K562 (cell line): ENCODE measurements at regions not wholly inside any gene's neighbourhood (a gene's known extent, or its start where the extent isn't known, plus 50 kb on each side); places are given as distances from the start of the nearest gene placed in this dataset.

ENCODE experiments used
- ATAC-seq: fragments of 200-7000 bp; cut with Tn5 transposase; 3 replicates; pipeline ENCODE4 v1.9.1; 2020; ENCODE audit warnings: moderate library complexity
- BruUV-seq: library from RNA; stranded (reverse); fragments of 400-500 nt; replicated peaks from 2 replicates; lab custom pipeline; 2021; lab: Mats Ljungman, UMichigan
- CTCF ChIA-PET: fragments of 300-600 bp; formaldehyde crosslinking; extraction: SDS; loops from one replicate; lab custom pipeline; 2021; ENCODE audit warnings: low intra/inter-chr PET ratio; lab: Yijun Ruan, JAX
- POLR2A ChIA-PET: fragments of 300-600, 350-650 bp; sonication (Branson Sonifier 250); formaldehyde crosslinking; extraction: SDS; loops from one replicate; lab custom pipeline; 2021; ENCODE audit warnings: antibody characterized with exemption, inconsistent platforms; lab: Yijun Ruan, JAX
- DNase-seq, 4 experiments: peaks; one replicate each; pipeline versions ENCODE4 v3.0.0 to v3.0.0-alpha.2; 2011 to 2018; ENCODE audit warnings: low spot score in 3 of 4, mixed read lengths in 3 of 4; ENCODE audit errors: extremely low read depth in 1 of 4
- FAIRE-seq: peaks from 2 replicates; lab custom pipeline; 2011; peaks lifted over from hg19 to GRCh38; lab: Jason Lieb, UNC
- H2AFZ ChIP-seq: 2 replicates; pipeline ENCODE4 v1.6.0; 2011; ENCODE audit warnings: low read depth, low read length, control low read depth, inconsistent platforms
- H3K27ac ChIP-seq: fragments of 200-600 bp; 3 replicates; pipeline ENCODE4 v1.8.0; 2011; ENCODE audit warnings: low read depth, mild to moderate bottlenecking, control low read depth, inconsistent platforms, low read length, moderate library complexity, mixed read lengths; ENCODE audit errors: extremely low read depth
- H3K27me3 ChIP-seq, 2 experiments: fragments of 300-600 bp in 1 of 2; 2 replicates in 1 of 2; 3 replicates in 1 of 2; pipeline versions ENCODE4 v1.6.0 to v1.8.0; 2011; ENCODE audit warnings: inconsistent platforms in 2 of 2, low read length in 2 of 2, mild to moderate bottlenecking in 1 of 2, mixed read lengths in 1 of 2, moderate library complexity in 1 of 2; ENCODE audit not compliant: control insufficient read depth in 2 of 2, insufficient read depth in 2 of 2
- H3K36me3 ChIP-seq: fragments of 300-600 bp; 3 replicates; pipeline ENCODE4 v1.8.0; 2011; ENCODE audit warnings: mild to moderate bottlenecking, low read length, inconsistent platforms; ENCODE audit not compliant: control insufficient read depth, insufficient read depth
- H3K4me1 ChIP-seq, 2 experiments: fragments of 200-600 bp in 1 of 2; replicated peaks in 1 of 2; 2 replicates in 1 of 2; 3 replicates in 1 of 2; pipeline versions ENCODE4 v1.5.1 to v1.8.0; 2011; ENCODE audit warnings: inconsistent platforms in 2 of 2, low read length in 2 of 2, mild to moderate bottlenecking in 1 of 2, mixed read lengths in 1 of 2, moderate library complexity in 1 of 2; ENCODE audit not compliant: control insufficient read depth in 2 of 2, insufficient read depth in 2 of 2
- H3K4me2 ChIP-seq: 2 replicates; pipeline ENCODE4 v1.6.1; 2011; ENCODE audit warnings: low read length, control low read depth, inconsistent platforms, mixed read lengths; ENCODE audit not compliant: insufficient read depth
- H3K4me3 ChIP-seq: fragments of 200-600 bp; sonication (generic), shearing (Covaris generic); 2 replicates; pipeline ENCODE4 v1.5.1; 2016; ENCODE audit warnings: control low read depth, inconsistent platforms
- H3K79me2 ChIP-seq: fragments of 200-600 bp; 3 replicates; pipeline ENCODE4 v1.8.0; 2011; ENCODE audit warnings: low read length, inconsistent platforms; ENCODE audit not compliant: control insufficient read depth, insufficient read depth
- H3K9ac ChIP-seq, 2 experiments: 2 replicates each; pipeline versions ENCODE4 v1.6.0 to v1.6.1; 2011; ENCODE audit warnings: low read depth in 2 of 2, low read length in 2 of 2, control low read depth in 1 of 2, inconsistent platforms in 1 of 2, mild to moderate bottlenecking in 1 of 2, mixed read lengths in 1 of 2; ENCODE audit not compliant: insufficient read depth in 1 of 2
- H3K9me1 ChIP-seq: one replicate; pipeline ENCODE4 v1.6.0; 2011; ENCODE audit warnings: inconsistent platforms, mild to moderate bottlenecking, low read length, moderate library complexity; ENCODE audit not compliant: control insufficient read depth, insufficient read depth
- H3K9me3 ChIP-seq: replicated peaks from 2 replicates; pipeline ENCODE4 v1.5.1; 2011; ENCODE audit warnings: low read depth, low read length, inconsistent platforms; ENCODE audit not compliant: control insufficient read depth, insufficient read depth
- H4K20me1 ChIP-seq: replicated peaks from 2 replicates; pipeline ENCODE4 v1.6.1; 2011; ENCODE audit warnings: low read length, inconsistent platforms, mixed read lengths; ENCODE audit not compliant: control insufficient read depth, insufficient read depth
- BDP1 ChIP-seq: IDR thresholded peaks from 3 replicates; pipeline ENCODE4 v1.6.1; 2011; ENCODE audit not compliant: insufficient read length, insufficient read depth
- CBX8 ChIP-seq: fragments of 200-600 bp; sonication (generic); IDR thresholded peaks from 2 replicates; pipeline ENCODE4 v1.6.1; 2012; ENCODE audit warnings: borderline replicate concordance, mixed run types, low read depth, mild to moderate bottlenecking, moderate library complexity, mixed read lengths, low read length, control low read depth, inconsistent platforms; ENCODE audit not compliant: poor library complexity, severe bottlenecking; ENCODE audit errors: extremely low read depth
- E4F1 ChIP-seq: fragments of 250-450 bp; sonication (Bioruptor Pico); IDR thresholded peaks from 2 replicates; pipeline ENCODE4 v1.5.0; 2021; ENCODE audit warnings: mild to moderate bottlenecking, borderline replicate concordance
- GABPA ChIP-seq: fragments of 200-800 bp; sonication (Bioruptor generic); conservative IDR thresholded peaks from 2 replicates; pipeline ENCODE4 v1.6.1; 2016; ENCODE audit warnings: low read depth, missing genetic modification characterization, missing compliant biosample characterization
- MECOM ChIP-seq: fragments of 250-450 bp; sonication (Bioruptor Pico); IDR thresholded peaks from 2 replicates; pipeline ENCODE4 v1.8.0; 2022; ENCODE audit warnings: inconsistent platforms
- NCOA1 ChIP-seq: fragments of 450-650 bp; IDR thresholded peaks from 2 replicates; pipeline ENCODE4 v1.6.1; 2016; ENCODE audit warnings: low read depth
- NELFE ChIP-seq: IDR thresholded peaks from 2 replicates; pipeline ENCODE4 v1.6.1; 2011; ENCODE audit warnings: mild to moderate bottlenecking; ENCODE audit not compliant: insufficient read depth, insufficient read length
- SP1 ChIP-seq: sonication (generic); formaldehyde crosslinking; IDR thresholded peaks from 2 replicates; pipeline ENCODE4 v1.8.1; 2022; ENCODE audit warnings: mild to moderate bottlenecking, missing genetic modification reagents
- ZFP30 ChIP-seq: fragments of 250-450 bp; sonication (Bioruptor Pico); IDR thresholded peaks from 2 replicates; pipeline ENCODE4 v1.8.0; 2022; ENCODE audit warnings: moderate library complexity, mild to moderate bottlenecking, inconsistent platforms, borderline replicate concordance
- WGBS: fragments of 100-300 bp; shearing (Covaris generic); methylation state at CpG from one replicate; pipeline ENCODE4 v1.1.6; 2016; ENCODE audit warnings: low coverage, mixed read lengths; ENCODE audit not compliant: insufficient coverage; ENCODE audit errors: missing lambda C conversion rate; 5-methylcytosine and 5-hydroxymethylcytosine counted together
- in situ Hi-C: fragments of 300-500 bp; cut with MboI; formaldehyde crosslinking; loops from 4 replicates; pipeline ENCODE4 v1.15.0; 2018; ENCODE audit warnings: inconsistent platforms, mixed read lengths
- intact Hi-C: fragments of 100-400 bp; cut with micrococcal nuclease; formaldehyde crosslinking; loops from 2 replicates; pipeline ENCODE4 v1.14.2; 2022

DNA sequence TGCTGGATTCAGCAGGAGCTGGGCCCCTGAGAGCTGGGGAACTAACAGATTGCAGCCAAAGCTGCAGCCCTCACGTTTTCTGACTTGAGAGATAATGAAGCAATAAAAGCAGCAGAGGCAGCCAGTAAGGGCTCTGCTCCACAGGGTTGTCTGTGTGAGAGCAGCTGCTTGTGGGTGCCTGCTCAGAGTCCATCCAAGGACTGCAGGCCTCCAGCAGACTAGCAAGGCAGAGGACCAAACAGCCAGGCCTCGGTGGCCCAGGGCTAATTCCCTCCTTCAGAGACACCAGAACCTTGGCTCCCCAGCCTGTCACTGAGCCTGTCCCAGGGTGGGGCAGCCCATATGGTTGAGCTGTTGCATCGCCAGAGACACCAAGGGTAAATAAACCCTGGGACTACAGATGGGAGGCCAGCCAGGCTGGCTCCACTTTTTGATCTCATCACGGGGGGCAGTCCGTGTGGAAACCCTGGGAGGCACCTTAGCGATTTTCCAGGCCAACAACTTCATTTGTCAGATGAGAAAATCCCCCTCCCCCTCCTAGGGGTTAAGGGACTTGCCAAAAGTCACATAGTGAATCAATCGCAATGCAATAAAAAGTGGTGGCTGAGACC, 229.2 kb downstream of the WDR11 start:
- TF ChIP-seq SP1 (CRISPR knock-in tag) = no peak
- TF ChIP-seq NELFE = no peak
- TF ChIP-seq GABPA (tag) = no peak
- TF ChIP-seq ZFP30 = no peak
- TF ChIP-seq MECOM (CRISPR knock-in tag) = no peak
- TF ChIP-seq E4F1 (CRISPR knock-in tag) = no peak
- TF ChIP-seq NCOA1 = no peak
- TF ChIP-seq CBX8 = no peak
- TF ChIP-seq BDP1 = no peak
- H3K9ac ChIP-seq = no peak overlapping the region; a peak in 1 of 4 replicates
- no peaks in the 10 kb centered on the region for H3K79me2 ChIP-seq
- no peaks in the 10 kb centered on the region for H3K36me3 ChIP-seq
- in situ Hi-C loops (no loop called here), intact Hi-C loops (no loop called here)
- H2AFZ ChIP-seq = no peak overlapping the region
- H4K20me1 ChIP-seq = no peaks in the 10 kb centered on the region; the same call in 1 of the 2 replicates
- CTCF ChIA-PET = no interaction called here
- FAIRE-seq (no peak), ATAC-seq (no peak), DNase-seq (no peak)
- H3K9me3 ChIP-seq = no peaks in the 10 kb centered on the region
- no peaks in the 10 kb centered on the region for H3K4me1 ChIP-seq
- no peak overlapping the region for H3K27ac ChIP-seq
- POLR2A ChIA-PET = interaction anchor here (0.7 kb wide), 1 partner anchor 626 kb away, joined by 3 read pairs; no protein-coding TSS in a partner anchor
- H3K4me2 ChIP-seq = no peak overlapping the region
- BruUV-seq = no TSS peak
- H3K9me1 ChIP-seq = no peaks in the 10 kb centered on the region
- 0 out of 5 replicates have a peak, but pooled peaks cover 0 to 16% of the 10 kb centered on the region in 2 experiments for H3K27me3 ChIP-seq
- no peak overlapping the region for H3K4me3 ChIP-seq
- 0% methylated on average over 6 of the region's 7 CpGs for WGBS
